ENCODE measurements at regions not wholly inside any gene's neighbourhood (a gene's known extent, or its start where the extent isn't known, plus 50 kb on each side); places are given as distances from the start of the nearest gene placed in this dataset.

GRCh38 chr4:160592258-160592657, 1489.4 kb downstream of the RAPGEF2 start:
- intact Hi-C loops (cut with DNase I), result no loop called here
- DNase-seq (ENCODE audit: extremely low spot score), result no peak
- no peak overlapping the region for H3K4me3 ChIP-seq
- no peaks in the 10 kb centered on the region for H3K9me3 ChIP-seq
- TF ChIP-seq EP300 (IDR thresholded peaks at IDR 0.05) (no peak), POLR2AphosphoS5 (IDR thresholded peaks at IDR 0.05) (no peak), CTCF (IDR thresholded peaks at IDR 0.05) (no peak), POLR2A (IDR thresholded peaks at IDR 0.05; ENCODE audit: low read depth) (no peak)
- no peaks in the 10 kb centered on the region for H3K36me3 ChIP-seq
- H3K27ac ChIP-seq (replicated peaks in 1 of 4), result no peak overlapping the region
- no peaks in the 10 kb centered on the region for H3K27me3 ChIP-seq
- H3K4me1 ChIP-seq, result no peaks in the 10 kb centered on the region
- WGBS, result 43% methylated on average over 4 of the region's 4 CpGs

GRCh38 chr4:160595646-160596045, 1492.8 kb downstream of the RAPGEF2 start:
- H3K4me3 ChIP-seq, result no peak overlapping the region
- H3K27me3 ChIP-seq, result no peaks in the 10 kb centered on the region
- whole genome bisulfite sequencing, result 49% methylated on average over 5 of the region's 5 CpGs
- no peak overlapping the region for H3K27ac ChIP-seq (replicated peaks in 1 of 4)
- H3K36me3 ChIP-seq, result no peaks in the 10 kb centered on the region
- H3K4me1 ChIP-seq, result no peaks in the 10 kb centered on the region
- no peak for DNase-seq (ENCODE audit: extremely low spot score)
- intact Hi-C loops (cut with DNase I), result no loop called here
- no peaks in the 10 kb centered on the region for H3K9me3 ChIP-seq
- TF ChIP-seq CTCF (IDR thresholded peaks at IDR 0.05) (no peak), EP300 (IDR thresholded peaks at IDR 0.05) (no peak), POLR2A (IDR thresholded peaks at IDR 0.05; ENCODE audit: low read depth) (no peak), POLR2AphosphoS5 (IDR thresholded peaks at IDR 0.05) (no peak)

DNA sequence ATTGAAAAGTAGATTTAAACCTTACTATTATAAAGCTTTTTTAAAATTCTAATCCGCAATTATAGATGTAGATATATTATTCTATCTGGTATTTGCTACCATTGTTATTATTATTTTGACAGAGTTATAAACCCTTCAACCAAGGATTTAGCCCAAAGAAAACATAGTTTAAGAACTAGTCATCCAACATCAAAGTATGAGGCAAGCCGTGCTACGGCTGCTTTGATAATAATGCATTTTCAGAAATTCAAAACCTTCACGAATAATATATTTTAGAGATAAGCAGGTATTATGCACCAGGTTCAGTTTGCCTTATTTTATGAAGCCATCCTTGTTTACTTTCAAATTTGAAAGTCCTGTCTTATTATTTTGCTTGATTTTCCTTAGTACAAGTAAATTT, 1501.7 kb downstream of the RAPGEF2 start:
- TF ChIP-seq CTCF (IDR thresholded peaks at IDR 0.05) (no peak), POLR2AphosphoS5 (IDR thresholded peaks at IDR 0.05) (no peak), EP300 (IDR thresholded peaks at IDR 0.05) (no peak), POLR2A (IDR thresholded peaks at IDR 0.05; ENCODE audit: low read depth) (no peak)
- 77% methylated on average over 4 of the region's 4 CpGs for WGBS
- Histone ChIP-seq H3K27ac (replicated peaks in 1 of 4) (no peak overlapping the region), H3K9me3 (no peaks in the 10 kb centered on the region), H3K4me1 (no peaks in the 10 kb centered on the region), H3K36me3 (no peaks in the 10 kb centered on the region), H3K27me3 (no peaks in the 10 kb centered on the region), H3K4me3 (no peak overlapping the region)
- DNase-seq (ENCODE audit: extremely low spot score), result no peak
- intact Hi-C loops (cut with DNase I), result no loop called here

GRCh38 chr4:160611181-160611580, 1508.3 kb downstream of the RAPGEF2 start:
- H3K27ac ChIP-seq (replicated peaks in 1 of 4), result no peak overlapping the region
- intact Hi-C loops (cut with DNase I), result no loop called here
- H3K9me3 ChIP-seq, result no peaks in the 10 kb centered on the region
- no peaks in the 10 kb centered on the region for H3K36me3 ChIP-seq
- TF ChIP-seq POLR2A (IDR thresholded peaks at IDR 0.05; ENCODE audit: low read depth) (no peak), POLR2AphosphoS5 (IDR thresholded peaks at IDR 0.05) (no peak), EP300 (IDR thresholded peaks at IDR 0.05) (no peak)
- DNase-seq (ENCODE audit: extremely low spot score), result no peak
- H3K4me1 ChIP-seq, result no peaks in the 10 kb centered on the region
- no peak overlapping the region for H3K4me3 ChIP-seq
- no peaks in the 10 kb centered on the region for H3K27me3 ChIP-seq
- 77% methylated on average over 3 of the region's 3 CpGs for WGBS

DNA sequence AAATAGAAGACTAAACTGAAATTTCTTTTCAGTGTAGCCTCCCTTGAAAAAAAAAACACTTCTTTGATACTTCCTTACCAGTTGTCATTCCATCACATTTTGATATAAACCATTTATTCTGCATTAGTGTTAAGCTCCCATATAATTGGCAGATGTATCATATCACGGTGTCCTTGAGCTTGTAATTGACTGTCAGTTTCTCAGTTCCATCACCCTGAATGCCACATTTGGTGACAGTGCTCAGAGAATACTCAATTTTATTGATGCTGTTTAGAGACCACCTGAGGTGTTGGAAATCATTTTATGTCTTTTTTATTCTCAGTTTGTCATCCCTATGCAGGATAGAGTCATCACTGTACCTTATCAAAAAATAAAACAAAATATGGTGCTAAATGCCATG, 1528.2 kb downstream of the RAPGEF2 start:
- no peak overlapping the region for H3K4me3 ChIP-seq

DNA sequence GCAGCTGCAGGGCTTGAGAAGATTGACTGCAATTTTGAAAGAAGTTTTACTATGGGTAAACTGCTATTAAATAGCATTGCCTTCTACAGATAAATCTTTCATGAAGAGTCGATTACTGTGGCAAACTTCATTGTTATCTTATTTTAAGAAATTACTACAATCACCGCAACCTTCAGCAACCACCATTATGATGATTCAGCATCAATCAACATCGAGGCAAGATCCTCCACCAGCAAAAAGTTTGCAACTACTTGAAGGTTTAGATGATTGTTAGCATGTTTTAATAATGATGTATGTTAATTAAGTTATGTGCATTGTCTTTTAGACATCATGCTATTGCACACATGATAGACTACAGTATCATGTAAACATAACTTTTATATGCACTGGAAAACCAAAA, 1511.0 kb downstream of the FSTL5 start:
- Histone ChIP-seq H3K27ac (replicated peaks in 1 of 4) (no peak overlapping the region), H3K4me1 (no peaks in the 10 kb centered on the region), H3K9me3 (no peaks in the 10 kb centered on the region), H3K4me3 (no peak overlapping the region), H3K27me3 (no peaks in the 10 kb centered on the region), H3K36me3 (no peaks in the 10 kb centered on the region)
- intact Hi-C loops (cut with DNase I), result no loop called here
- WGBS, result 87% methylated on average over 3 of the region's 3 CpGs
- TF ChIP-seq POLR2A (IDR thresholded peaks at IDR 0.05; ENCODE audit: low read depth), result no peak
- no peak for TF ChIP-seq EP300 (IDR thresholded peaks at IDR 0.05)
- TF ChIP-seq CTCF (IDR thresholded peaks at IDR 0.05), result no peak
- TF ChIP-seq POLR2AphosphoS5 (IDR thresholded peaks at IDR 0.05), result no peak
- no peak for DNase-seq (ENCODE audit: extremely low spot score)

More for the DNA sequence above, 1528.2 kb downstream of the RAPGEF2 start:
- Histone ChIP-seq H3K27ac (replicated peaks in 1 of 4) (no peak overlapping the region), H3K27me3 (no peaks in the 10 kb centered on the region), H3K9me3 (peaks cover 0 to 15% (median 6%) of the 10 kb centered on the region in 4 donors), H3K4me1 (no peaks in the 10 kb centered on the region), H3K36me3 (no peaks in the 10 kb centered on the region)
- no peak for DNase-seq (ENCODE audit: extremely low spot score)
- intact Hi-C loops (cut with DNase I), result no loop called here
- 91% methylated on average over 1 of the region's 1 CpG for WGBS
- TF ChIP-seq EP300 (IDR thresholded peaks at IDR 0.05) (no peak), POLR2A (IDR thresholded peaks at IDR 0.05; ENCODE audit: low read depth) (no peak)

Measured in esophagus muscularis mucosa (tissue), 4 donors.